ENCODE measurements at regions not wholly inside any gene's neighbourhood (a gene's known extent, or its start where the extent isn't known, plus 50 kb on each side); places are given as distances from the start of the nearest gene placed in this dataset.

- DNase-seq = no peak
These were observed 161.3 kb downstream of the DRD1 start for GRCh38 chr5:175282611-175283225.

- no peak for DNase-seq
These were observed 162.3 kb downstream of the DRD1 start for GRCh38 chr5:175281714-175282113.

GRCh38 chr5:175281257-175281656 lies 162.7 kb downstream of the DRD1 start:
- no peak for DNase-seq

- DNase-seq = no peak
These were observed 164.5 kb downstream of the DRD1 start for GRCh38 chr5:175279506-175279905.

- DNase-seq = no peak
These were observed 168.2 kb downstream of the DRD1 start for GRCh38 chr5:175275748-175276147.

GRCh38 chr5:175275097-175275496 lies 168.9 kb downstream of the DRD1 start:
- no peak for DNase-seq

GRCh38 chr5:175274171-175274570 lies 169.8 kb downstream of the DRD1 start:
- DNase-seq = no peak

GRCh38 chr5:175264406-175264805 lies 179.6 kb downstream of the DRD1 start:
- DNase-seq = no peak

GRCh38 chr5:175263776-175264175 lies 180.2 kb downstream of the DRD1 start:
- no peak for DNase-seq

- DNase-seq = no peak
These were observed 182.5 kb downstream of the DRD1 start for GRCh38 chr5:175261526-175261925.

- no peak for DNase-seq
These were observed 182.9 kb downstream of the DRD1 start for GRCh38 chr5:175261037-175261436.

- no peak for DNase-seq
These were observed 186.2 kb downstream of the DRD1 start for GRCh38 chr5:175257847-175258194.

- no peak for DNase-seq
These were observed 186.7 kb downstream of the DRD1 start for GRCh38 chr5:175257128-175257846.

GRCh38 chr5:175254155-175254554 lies 189.8 kb downstream of the DRD1 start:
- no peak for DNase-seq

- no peak for DNase-seq
These were observed 190.4 kb downstream of the DRD1 start for GRCh38 chr5:175253597-175253996.

- no peak for DNase-seq
These were observed 191.7 kb downstream of the DRD1 start for GRCh38 chr5:175252234-175252805.

- no peak for DNase-seq
These were observed 193.6 kb downstream of the DRD1 start for GRCh38 chr5:175250426-175250825.

- no peak for DNase-seq
These were observed 195.5 kb downstream of the DRD1 start for GRCh38 chr5:175248416-175248905.

- no peak for DNase-seq
These were observed 197.0 kb downstream of the DRD1 start for GRCh38 chr5:175246889-175247520.

GRCh38 chr5:175246242-175246888 lies 197.6 kb downstream of the DRD1 start:
- no peak for DNase-seq

- DNase-seq = no peak
These were observed 200.5 kb downstream of the DRD1 start for GRCh38 chr5:175243441-175243840.

- no peak for DNase-seq
These were observed 201.8 kb downstream of the DRD1 start for GRCh38 chr5:175242207-175242606.

- no peak for DNase-seq
These were observed 205.7 kb downstream of the DRD1 start for GRCh38 chr5:175238326-175238725.

All from activated CD4-positive, alpha-beta T cell treated with anti-CD3 and anti-CD28 coated beads for 4 hours (primary cell).